GM19455 (cell line): ENCODE measurements at regions not wholly inside any gene's neighbourhood (a gene's known extent, or its start where the extent isn't known, plus 50 kb on each side); places are given as distances from the start of the nearest gene placed in this dataset.

Experiments
- ATAC-seq: cut with Tn5 transposase; IDR thresholded peaks from one replicate; pipeline ENCODE4 v1.9.1; 2021; ENCODE audit not compliant: unreplicated experiment

GRCh38 chr16:72362476-72362875, 190.5 kb upstream of the PMFBP1 start:
- no peak for ATAC-seq

GRCh38 chr16:72357910-72358309, 186.0 kb upstream of the PMFBP1 start:
- ATAC-seq, result no peak

GRCh38 chr16:72355561-72355960, 183.6 kb upstream of the PMFBP1 start:
- ATAC-seq, result no peak

GRCh38 chr16:72349719-72350118, 177.8 kb upstream of the PMFBP1 start:
- no peak for ATAC-seq

GRCh38 chr16:72332926-72333325, 161.0 kb upstream of the PMFBP1 start:
- no peak for ATAC-seq

- ATAC-seq, result no peak
Measured at GRCh38 chr16:72324578-72324977, 152.6 kb upstream of the PMFBP1 start.

- no peak for ATAC-seq
Measured at GRCh38 chr16:72317446-72317845, 145.5 kb upstream of the PMFBP1 start.

GRCh38 chr16:72313903-72314302, 141.9 kb upstream of the PMFBP1 start:
- ATAC-seq, result no peak

- ATAC-seq, result no peak
Measured at GRCh38 chr16:72312828-72313227, 140.9 kb upstream of the PMFBP1 start.

- no peak for ATAC-seq
Measured at GRCh38 chr16:72311426-72311825, 139.5 kb upstream of the PMFBP1 start.

GRCh38 chr16:72309001-72309400, 137.0 kb upstream of the PMFBP1 start:
- no peak for ATAC-seq

- no peak for ATAC-seq
Measured at GRCh38 chr16:72308396-72308795, 136.4 kb upstream of the PMFBP1 start.

- ATAC-seq, result no peak
Measured at GRCh38 chr16:72302332-72302731, 130.4 kb upstream of the PMFBP1 start.

- ATAC-seq, result no peak
Measured at GRCh38 chr16:72301523-72302236, 129.7 kb upstream of the PMFBP1 start.

- no peak for ATAC-seq
Measured at GRCh38 chr16:72300892-72301291, 128.9 kb upstream of the PMFBP1 start.

- no peak for ATAC-seq
Measured at GRCh38 chr16:72299684-72300243, 127.8 kb upstream of the PMFBP1 start.

- ATAC-seq, result no peak
Measured at GRCh38 chr16:72298961-72299360, 127.0 kb upstream of the PMFBP1 start.

GRCh38 chr16:72295914-72296313, 124.0 kb upstream of the PMFBP1 start:
- ATAC-seq, result no peak

GRCh38 chr16:72291531-72291981, 119.6 kb upstream of the PMFBP1 start:
- no peak for ATAC-seq

- ATAC-seq, result no peak
Measured at GRCh38 chr16:72291121-72291520, 119.2 kb upstream of the PMFBP1 start.

GRCh38 chr16:72287649-72288048, 115.7 kb upstream of the PMFBP1 start:
- ATAC-seq, result no peak

GRCh38 chr16:72286936-72287620, 115.1 kb upstream of the PMFBP1 start:
- ATAC-seq, result no peak
